H1 (cell line): ENCODE measurements at regions not wholly inside any gene's neighbourhood (a gene's known extent, or its start where the extent isn't known, plus 50 kb on each side); places are given as distances from the start of the nearest gene placed in this dataset.

Experiments used
- CTCF ChIA-PET: fragments of 300-600 bp; sonication (Branson Sonifier 250); formaldehyde crosslinking; loops from one replicate; lab custom pipeline; 2021; ENCODE audit not compliant: partially characterized antibody; lab: Charles Lee
- POLR2A ChIA-PET: fragments of 300-600 bp; sonication (Branson Sonifier 250); formaldehyde crosslinking; loops from one replicate; lab custom pipeline; 2021; ENCODE audit warnings: inconsistent platforms; ENCODE audit not compliant: partially characterized antibody; lab: Charles Lee
- DNase-seq, 2 experiments: peaks; one replicate each; pipeline versions ENCODE4 v3.0.0 to v3.0.0-alpha.2; 2010 to 2022; ENCODE audit warnings: low spot score in 2 of 2, low read depth in 1 of 2, mixed read lengths in 1 of 2
- FAIRE-seq: peaks from 2 replicates; lab custom pipeline; 2011; peaks lifted over from hg19 to GRCh38; lab: Jason Lieb, UNC
- H2AFZ ChIP-seq: 2 replicates; pipeline ENCODE4 v1.8.1; 2012; ENCODE audit warnings: low read length, inconsistent platforms
- H2AK5ac ChIP-seq: 2 replicates; pipeline ENCODE4 v1.6.1; 2013; ENCODE audit warnings: low read depth, low read length
- H2BK120ac ChIP-seq: replicated peaks from 2 replicates; pipeline ENCODE3; 2013; ENCODE audit warnings: low read depth, low read length, inconsistent platforms
- H2BK12ac ChIP-seq: 2 replicates; pipeline ENCODE4 v1.6.1; 2013; ENCODE audit warnings: low read depth, low read length
- H2BK15ac ChIP-seq: 2 replicates; pipeline ENCODE4 v1.6.1; 2013; ENCODE audit warnings: low read length
- H2BK20ac ChIP-seq: 2 replicates; pipeline ENCODE4 v1.6.1; 2013; ENCODE audit warnings: low read length
- H2BK5ac ChIP-seq: 2 replicates; pipeline ENCODE4 v1.6.1; 2013; ENCODE audit warnings: low read depth, low read length
- H3K14ac ChIP-seq: 2 replicates; pipeline ENCODE4 v1.6.1; 2013; ENCODE audit warnings: inconsistent platforms; ENCODE audit not compliant: insufficient read length
- H3K18ac ChIP-seq: 2 replicates; pipeline ENCODE4 v1.6.1; 2013; ENCODE audit warnings: low read length; ENCODE audit errors: extremely low read depth
- H3K23ac ChIP-seq: 2 replicates; pipeline ENCODE4 v1.6.1; 2013; ENCODE audit warnings: inconsistent platforms; ENCODE audit not compliant: insufficient read length
- H3K23me2 ChIP-seq: 2 replicates; pipeline ENCODE4 v1.6.1; 2013; ENCODE audit warnings: low read depth, low read length
- H3K27ac ChIP-seq: 2 replicates; pipeline ENCODE4 v1.6.1; 2011; ENCODE audit warnings: low read depth, low read length, inconsistent platforms
- H3K27me3 ChIP-seq, 4 experiments: replicated peaks in 1 of 4; 1 replicate in 1 of 4; 2 replicates in 3 of 4; pipeline versions ENCODE4 v1.6.1 to v1.8.1; 2011 to 2013; ENCODE audit warnings: low read length in 3 of 4, mild to moderate bottlenecking in 3 of 4, inconsistent platforms in 2 of 4, mixed read lengths in 2 of 4, moderate library complexity in 1 of 4; ENCODE audit not compliant: control insufficient read depth in 3 of 4, insufficient read depth in 3 of 4; ENCODE audit errors: extremely low read depth in 1 of 4
- H3K36me3 ChIP-seq, 4 experiments: 2 replicates each; pipeline versions ENCODE4 v1.6.1 to v1.8.1; 2011 to 2013; ENCODE audit warnings: mild to moderate bottlenecking in 4 of 4, low read length in 3 of 4, moderate library complexity in 2 of 4, control low read depth in 1 of 4, inconsistent platforms in 1 of 4; ENCODE audit not compliant: insufficient read depth in 4 of 4, control insufficient read depth in 2 of 4
- H3K4ac ChIP-seq: replicated peaks from 2 replicates; pipeline ENCODE3; 2013; ENCODE audit warnings: low read length, low read depth, mixed read lengths, inconsistent platforms; ENCODE audit not compliant: insufficient read length
- H3K4me1 ChIP-seq, 4 experiments: replicated peaks in 1 of 4; 1 replicate in 1 of 4; 2 replicates in 3 of 4; pipeline versions ENCODE4 v1.6.1 to v1.8.1; 2011 to 2013; ENCODE audit warnings: low read length in 3 of 4, inconsistent platforms in 2 of 4, mixed read lengths in 1 of 4; ENCODE audit not compliant: insufficient read depth in 4 of 4, control insufficient read depth in 3 of 4
- H3K4me2 ChIP-seq, 2 experiments: 2 replicates each; pipeline versions ENCODE4 v1.6.1 to v1.8.1; 2011 to 2013; ENCODE audit warnings: low read depth in 2 of 2, low read length in 2 of 2, control low read depth in 1 of 2, inconsistent platforms in 1 of 2, mild to moderate bottlenecking in 1 of 2; ENCODE audit not compliant: insufficient read depth in 1 of 2
- H3K4me3 ChIP-seq, 4 experiments: fragments of 200-600, 300-600 bp in 1 of 4; sonication (generic), shearing (Covaris generic), sonication (Bioruptor Twin) in 1 of 4; 2 replicates each; pipeline versions ENCODE4 v1.5.1 to v1.8.1; 2011 to 2016; ENCODE audit warnings: low read length in 4 of 4, low read depth in 3 of 4, control low read depth in 2 of 4, inconsistent platforms in 2 of 4, mild to moderate bottlenecking in 2 of 4, mixed read lengths in 1 of 4, moderate library complexity in 1 of 4; ENCODE audit not compliant: insufficient read depth in 2 of 4; ENCODE audit errors: extremely low read depth in 1 of 4
- H3K56ac ChIP-seq: replicated peaks from 2 replicates; pipeline ENCODE3; 2013; ENCODE audit warnings: low read depth, mild to moderate bottlenecking, mixed read lengths, low read length, inconsistent platforms; ENCODE audit not compliant: insufficient read length
- H3K79me1 ChIP-seq: 2 replicates; pipeline ENCODE4 v1.6.1; 2013; ENCODE audit warnings: low read depth, low read length, control low read depth
- H3K79me2 ChIP-seq, 2 experiments: 2 replicates each; pipeline versions ENCODE4 v1.6.1 to v1.8.1; 2012 to 2013; ENCODE audit warnings: low read length in 2 of 2, mild to moderate bottlenecking in 2 of 2, inconsistent platforms in 1 of 2; ENCODE audit not compliant: insufficient read depth in 2 of 2, control insufficient read depth in 1 of 2
- H3K9ac ChIP-seq, 4 experiments: replicated peaks in 1 of 4; 1 replicate in 1 of 4; 2 replicates in 3 of 4; pipeline versions ENCODE4 v1.6.1 to v1.8.1; 2011 to 2013; ENCODE audit warnings: low read depth in 3 of 4, low read length in 3 of 4, control low read depth in 2 of 4, mild to moderate bottlenecking in 2 of 4, moderate library complexity in 2 of 4, inconsistent platforms in 1 of 4; ENCODE audit errors: extremely low read depth in 1 of 4
- H3K9me3 ChIP-seq, 2 experiments: 2 replicates each; pipeline versions ENCODE4 v1.6.1 to v1.8.1; 2012 to 2013; ENCODE audit warnings: mild to moderate bottlenecking in 2 of 2, moderate library complexity in 2 of 2, control low read depth in 1 of 2, inconsistent platforms in 1 of 2, low read depth in 1 of 2, low read length in 1 of 2, mixed read lengths in 1 of 2; ENCODE audit not compliant: insufficient read depth in 2 of 2
- H4K20me1 ChIP-seq, 2 experiments: replicated peaks in 1 of 2; 2 replicates each; pipeline versions ENCODE3 to v1.8.1; 2011 to 2013; ENCODE audit warnings: inconsistent platforms in 2 of 2, low read length in 2 of 2, mild to moderate bottlenecking in 1 of 2; ENCODE audit not compliant: insufficient read depth in 2 of 2, control insufficient read depth in 1 of 2
- H4K5ac ChIP-seq: 2 replicates; pipeline ENCODE4 v1.6.1; 2013; ENCODE audit warnings: low read length, low read depth, mixed read lengths, inconsistent platforms; ENCODE audit not compliant: insufficient read length
- H4K8ac ChIP-seq: 2 replicates; pipeline ENCODE4 v1.8.0; 2013; ENCODE audit warnings: mild to moderate bottlenecking, moderate library complexity, low read length, inconsistent platforms; ENCODE audit not compliant: insufficient read depth; ENCODE audit errors: extremely low read depth
- H4K91ac ChIP-seq: replicated peaks from 2 replicates; pipeline ENCODE3; 2013; ENCODE audit warnings: low read length, mixed read lengths, inconsistent platforms; ENCODE audit not compliant: insufficient read length
- BACH1 ChIP-seq: IDR thresholded peaks from 2 replicates; pipeline ENCODE4 v1.6.1; 2012; ENCODE audit warnings: low read length, improper control_type of control experiment
- BCL11A ChIP-seq, 2 experiments: IDR thresholded peaks; one replicate each; pipeline ENCODE4 v1.6.1; 2011; ENCODE audit warnings: low read depth in 2 of 2, low read length in 2 of 2, mild to moderate bottlenecking in 2 of 2
- EGR1 ChIP-seq: IDR thresholded peaks from 2 replicates; pipeline ENCODE4 v1.6.1; 2011; ENCODE audit warnings: low read depth, low read length, borderline replicate concordance
- EZH2 ChIP-seq: fragments of 200-600 bp; sonication (generic); IDR thresholded peaks from 2 replicates; pipeline ENCODE4 v1.7.1; 2012; ENCODE audit warnings: low read depth, mild to moderate bottlenecking, moderate library complexity, low read length, inconsistent platforms; ENCODE audit not compliant: severe bottlenecking
- KDM1A ChIP-seq: fragments of 200-600, 300-600 bp; sonication (generic); IDR thresholded peaks from 2 replicates; pipeline ENCODE4 v1.7.1; 2016; ENCODE audit warnings: mild to moderate bottlenecking, low read length, borderline replicate concordance
- PHF8 ChIP-seq: fragments of 200-600 bp; sonication (generic); conservative IDR thresholded peaks from 2 replicates; pipeline ENCODE4 v1.7.1; 2012; ENCODE audit warnings: low read depth, mild to moderate bottlenecking, inconsistent platforms, low read length, moderate library complexity
- POLR2A ChIP-seq, 2 experiments: IDR thresholded peaks; 1 replicate in 1 of 2; 2 replicates in 1 of 2; pipeline ENCODE4 v1.6.1; 2011; ENCODE audit warnings: low read depth in 2 of 2, low read length in 2 of 2, mild to moderate bottlenecking in 2 of 2; ENCODE audit errors: control extremely low read depth in 1 of 2
- RXRA ChIP-seq: IDR thresholded peaks from 2 replicates; pipeline ENCODE4 v1.6.1; 2011; ENCODE audit warnings: low read depth, mild to moderate bottlenecking, low read length, moderate library complexity; ENCODE audit not compliant: insufficient read depth
- SAP30 ChIP-seq: fragments of 300-600 bp; sonication (generic); IDR thresholded peaks from 2 replicates; pipeline ENCODE4 v1.7.1; 2012; ENCODE audit warnings: low read length, moderate library complexity, mild to moderate bottlenecking, inconsistent platforms; ENCODE audit not compliant: insufficient read depth, insufficient replicate concordance

GRCh38 chr12:92639017-92639416, 63.8 kb upstream of the PLEKHG7 start:
- FAIRE-seq = no peak
- Histone ChIP-seq H3K79me2 (no peaks in the 10 kb centered on the region), H2AK5ac (no peak overlapping the region), H3K27ac (no peak overlapping the region), H3K36me3 (no peaks in the 10 kb centered on the region), H4K5ac (no peak overlapping the region), H3K56ac (no peak overlapping the region)
- no peak for TF ChIP-seq PHF8
- TF ChIP-seq EGR1 = no peak
- no peak for TF ChIP-seq SAP30
- no peak for TF ChIP-seq POLR2A (IDR thresholded peaks at IDR 0.05; ENCODE audit: control extremely low read depth in 1 of 2, low read depth in 2 of 2, low read length in 2 of 2)
- TF ChIP-seq KDM1A = no peak
- no peak for TF ChIP-seq BACH1
- no peak for TF ChIP-seq RXRA
- no peak for TF ChIP-seq BCL11A (IDR thresholded peaks at IDR 0.05; ENCODE audit: low read depth in 2 of 2, low read length in 2 of 2)
- TF ChIP-seq EZH2 = no peak
- TF ChIP-seq, all 59 proteins: peak for 0
- Histone ChIP-seq H3K9ac (no peak overlapping the region), H3K4me3 (no peak overlapping the region), H2BK20ac (no peak overlapping the region), H3K4me1 (no peaks in the 10 kb centered on the region), H3K14ac (no peak overlapping the region), H2BK12ac (no peak overlapping the region), H4K20me1 (no peaks in the 10 kb centered on the region), H3K9me3 (no peaks in the 10 kb centered on the region), H3K79me1 (no peaks in the 10 kb centered on the region), H3K4me2 (no peak overlapping the region), H3K23me2 (no peaks in the 10 kb centered on the region), H4K91ac (no peak overlapping the region), H3K27me3 (no peaks in the 10 kb centered on the region), H2BK15ac (no peak overlapping the region), H2BK5ac (no peak overlapping the region), H2AFZ (no peak overlapping the region), H2BK120ac (no peak overlapping the region), H3K23ac (no peak overlapping the region), H3K4ac (no peak overlapping the region), H3K18ac (no peak overlapping the region), H4K8ac (no peak overlapping the region)
- ChIA-PET POLR2A (no interaction called here), CTCF (interaction anchor here (0.8 to 1.8 kb wide), 3 partner anchors 10 to 31 kb away, joined by 3 to 8 read pairs (median 5); no protein-coding TSS in a partner anchor)
- DNase-seq = no peak
